ENCODE measurements at regions not wholly inside any gene's neighbourhood (a gene's known extent, or its start where the extent isn't known, plus 50 kb on each side); places are given as distances from the start of the nearest gene placed in this dataset.

- H3K9ac ChIP-seq (replicated peaks in 1 of 4; ENCODE audit: extremely low read depth in 1 of 4, low read depth in 3 of 4, low read length in 3 of 4): no peak overlapping the region
- H2BK5ac ChIP-seq (ENCODE audit: low read depth, low read length): no peak overlapping the region
- no peak overlapping the region for H4K91ac ChIP-seq (replicated peaks; ENCODE audit: insufficient read length, low read length)
- no peak overlapping the region for H3K4me2 ChIP-seq (ENCODE audit: insufficient read depth in 1 of 2, low read depth in 2 of 2, low read length in 2 of 2)
- H3K27me3 ChIP-seq (replicated peaks in 1 of 4; ENCODE audit: control insufficient read depth in 3 of 4, extremely low read depth in 1 of 4, insufficient read depth in 3 of 4, low read length in 3 of 4): peaks cover 0 to 10% (median 8%) of the 10 kb centered on the region in 4 experiments; a peak in 4 of 7 replicates
- H4K20me1 ChIP-seq (replicated peaks in 1 of 2; ENCODE audit: control insufficient read depth in 1 of 2, insufficient read depth in 2 of 2, low read length in 2 of 2): no peaks in the 10 kb centered on the region
- no peak overlapping the region for H3K4ac ChIP-seq (replicated peaks; ENCODE audit: insufficient read length, low read depth, low read length)
- H2BK15ac ChIP-seq (ENCODE audit: low read length): no peak overlapping the region
- no peaks in the 10 kb centered on the region for H3K36me3 ChIP-seq (ENCODE audit: control insufficient read depth in 2 of 4, insufficient read depth in 4 of 4, low read length in 3 of 4)
- ChIA-PET CTCF (ENCODE audit: partially characterized antibody) (interaction anchor here (0.7 kb wide), 1 partner anchor 14 kb away, joined by 4 read pairs; no protein-coding TSS in a partner anchor), POLR2A (ENCODE audit: partially characterized antibody) (no interaction called here)
- H3K79me1 ChIP-seq (ENCODE audit: low read depth, low read length): no peaks in the 10 kb centered on the region
- no peak for DNase-seq (ENCODE audit: low read depth in 1 of 2, low spot score in 2 of 2)
- no peaks in the 10 kb centered on the region for H3K79me2 ChIP-seq (ENCODE audit: control insufficient read depth in 1 of 2, insufficient read depth in 2 of 2, low read length in 2 of 2)
- H4K8ac ChIP-seq (ENCODE audit: extremely low read depth, insufficient read depth, low read length): no peak overlapping the region
- no peak overlapping the region for H3K27ac ChIP-seq (ENCODE audit: low read depth, low read length)
- H2BK20ac ChIP-seq (ENCODE audit: low read length): no peak overlapping the region
- no peak for FAIRE-seq
- 94% methylated on average over 5 of the region's 6 CpGs; no CpG with 5 or more reads in 1 of the 2 experiments for WGBS, 2 experiments (ENCODE audit: extremely low coverage in 1 of 2, insufficient coverage in 1 of 2, insufficient read length in 1 of 2, insufficient replicate concordance in 2 of 2, low coverage in 1 of 2, low lambda C conversion rate in 2 of 2, missing lambda C conversion rate in 1 of 2)
- no peak overlapping the region for H2BK12ac ChIP-seq (ENCODE audit: low read depth, low read length)
- H3K14ac ChIP-seq (ENCODE audit: insufficient read length): no peak overlapping the region
- no peak overlapping the region for H3K23ac ChIP-seq (ENCODE audit: insufficient read length)
- peaks cover 8% of the 10 kb centered on the region for H3K23me2 ChIP-seq (ENCODE audit: low read depth, low read length)
- H3K4me1 ChIP-seq (replicated peaks in 1 of 4; ENCODE audit: control insufficient read depth in 3 of 4, insufficient read depth in 4 of 4, low read length in 3 of 4): peaks cover 0 to 9% (median 7%) of the 10 kb centered on the region in 4 experiments; a peak in 5 of 7 replicates
- H3K56ac ChIP-seq (replicated peaks; ENCODE audit: insufficient read length, low read depth, low read length): no peak overlapping the region
- H2BK120ac ChIP-seq (replicated peaks; ENCODE audit: low read depth, low read length): no peak overlapping the region
- H2AFZ ChIP-seq (ENCODE audit: low read length): no peak overlapping the region
- H2AK5ac ChIP-seq (ENCODE audit: low read depth, low read length): no peak overlapping the region
- H3K18ac ChIP-seq (ENCODE audit: extremely low read depth, low read length): no peak overlapping the region
- peaks cover 4 to 5% of the 10 kb centered on the region in 2 experiments; a peak in 2 of 4 replicates for H3K9me3 ChIP-seq (ENCODE audit: insufficient read depth in 2 of 2, low read depth in 1 of 2, low read length in 1 of 2)
- no peak overlapping the region for H3K4me3 ChIP-seq (ENCODE audit: extremely low read depth in 1 of 4, insufficient read depth in 2 of 4, low read depth in 3 of 4, low read length in 4 of 4)
- H4K5ac ChIP-seq (ENCODE audit: insufficient read length, low read depth, low read length): no peak overlapping the region
- TF ChIP-seq RBBP5 (IDR thresholded peaks at IDR 0.05; ENCODE audit: borderline replicate concordance, low read depth, low read length) (no peak), YY1 (IDR thresholded peaks at IDR 0.05; ENCODE audit: low read depth, low read length) (no peak), HDAC6 (IDR thresholded peaks at IDR 0.05; ENCODE audit: low read depth, low read length) (no peak), ASH2L (IDR thresholded peaks at IDR 0.05; ENCODE audit: low read length) (no peak), JUND (IDR thresholded peaks at IDR 0.05; ENCODE audit: low read length) (no peak), NANOG (IDR thresholded peaks at IDR 0.05; ENCODE audit: insufficient read depth, low read depth, low read length, poor library complexity, severe bottlenecking) (no peak), JUN (IDR thresholded peaks at IDR 0.05; ENCODE audit: low read depth, low read length) (no peak), KDM1A (IDR thresholded peaks at IDR 0.05; ENCODE audit: borderline replicate concordance, low read length) (no peak), BACH1 (IDR thresholded peaks at IDR 0.05; ENCODE audit: low read length) (no peak), SRF (IDR thresholded peaks at IDR 0.05; ENCODE audit: low read depth, low read length) (no peak), POLR2AphosphoS5 (IDR thresholded peaks at IDR 0.05; ENCODE audit: low read depth, low read length) (no peak), NRF1 (IDR thresholded peaks at IDR 0.05; ENCODE audit: low read depth, low read length) (no peak), TBP (IDR thresholded peaks at IDR 0.05; ENCODE audit: low read depth, low read length) (no peak), CTBP2 (IDR thresholded peaks at IDR 0.05; ENCODE audit: borderline replicate concordance, insufficient read depth, insufficient read length, low read length) (no peak), FOSL1 (IDR thresholded peaks at IDR 0.05; ENCODE audit: insufficient read depth, low read depth, low read length) (no peak), EZH2 (IDR thresholded peaks at IDR 0.05; ENCODE audit: low read depth, low read length, severe bottlenecking) (no peak)
Observed at GRCh38 chr5:3201941-3202340, 393.7 kb upstream of the IRX1 start.
